Brain microvascular endothelial cell (primary cell): ENCODE measurements at regions not wholly inside any gene's neighbourhood (a gene's known extent, or its start where the extent isn't known, plus 50 kb on each side); places are given as distances from the start of the nearest gene placed in this dataset.

Experiments
- DNase-seq: peaks from one replicate; pipeline ENCODE4 v3.0.0-alpha.2; 2020
- H3K27ac ChIP-seq: fragments of 250-450 bp; sonication (Bioruptor Pico); 2 replicates; pipeline ENCODE4 v1.5.1; 2020; ENCODE audit warnings: mild to moderate bottlenecking, moderate library complexity
- H3K27me3 ChIP-seq: fragments of 250-450 bp; sonication (Bioruptor Pico); replicated peaks from 2 replicates; pipeline ENCODE4 v1.5.1; 2020; ENCODE audit warnings: mild to moderate bottlenecking
- H3K36me3 ChIP-seq: fragments of 250-450 bp; sonication (Bioruptor Pico); replicated peaks from 2 replicates; pipeline ENCODE4 v1.5.1; 2020; ENCODE audit warnings: mild to moderate bottlenecking
- H3K4me3 ChIP-seq: 2 replicates; pipeline ENCODE4 v1.5.1; 2011; ENCODE audit warnings: low read depth, mild to moderate bottlenecking, control low read depth, low read length, moderate library complexity
- CTCF ChIP-seq: IDR thresholded peaks from 2 replicates; pipeline ENCODE4 v1.5.1; 2011; ENCODE audit warnings: low read depth, mild to moderate bottlenecking, moderate library complexity, low read length, control low read depth, inconsistent platforms; ENCODE audit errors: missing control alignments
- in situ Hi-C: cut with HindIII; loops from 2 replicates; pipeline ENCODE4 v1.10.0; 2017; ENCODE audit warnings: low sequenced_read_pairs, low pct_ligation_motif_present

- no peak overlapping the region for H3K27ac ChIP-seq
- in situ Hi-C loops: no loop called here
- no peaks in the 10 kb centered on the region for H3K36me3 ChIP-seq
- H3K27me3 ChIP-seq: no peaks in the 10 kb centered on the region
- no peak overlapping the region for H3K4me3 ChIP-seq
- DNase-seq: no peak
- no peak for TF ChIP-seq CTCF
Measured at GRCh38 chr5:97545446-97545845, 362.4 kb upstream of the RIOK2 start.

- no peaks in the 10 kb centered on the region for H3K27me3 ChIP-seq
- DNase-seq: peak; percentile 39
- H3K27ac ChIP-seq: no peak overlapping the region
- no peaks in the 10 kb centered on the region for H3K36me3 ChIP-seq
- in situ Hi-C loops: no loop called here
- H3K4me3 ChIP-seq: no peak overlapping the region
- no peak for TF ChIP-seq CTCF
Measured at GRCh38 chr5:97545886-97546535, 363.0 kb upstream of the RIOK2 start.

- in situ Hi-C loops: no loop called here
- no peaks in the 10 kb centered on the region for H3K36me3 ChIP-seq
- no peak for DNase-seq
Measured at GRCh38 chr5:97547430-97547829, 364.4 kb upstream of the RIOK2 start.

GRCh38 chr5:97547999-97548738, 365.1 kb upstream of the RIOK2 start:
- in situ Hi-C loops: no loop called here
- H3K27ac ChIP-seq: no peak overlapping the region
- no peaks in the 10 kb centered on the region for H3K36me3 ChIP-seq
- DNase-seq: no peak
- no peak for TF ChIP-seq CTCF
- H3K27me3 ChIP-seq: no peaks in the 10 kb centered on the region
- no peak overlapping the region for H3K4me3 ChIP-seq

More at GRCh38 chr5:97547430-97547829, 364.4 kb upstream of the RIOK2 start:
- no peak overlapping the region for H3K27ac ChIP-seq
- TF ChIP-seq CTCF: no peak
- no peaks in the 10 kb centered on the region for H3K27me3 ChIP-seq
- H3K4me3 ChIP-seq: no peak overlapping the region

GRCh38 chr5:97548739-97549080, 365.7 kb upstream of the RIOK2 start:
- DNase-seq: no peak
- H3K27me3 ChIP-seq: no peaks in the 10 kb centered on the region
- in situ Hi-C loops: no loop called here
- H3K27ac ChIP-seq: no peak overlapping the region
- no peak for TF ChIP-seq CTCF
- no peak overlapping the region for H3K4me3 ChIP-seq
- no peaks in the 10 kb centered on the region for H3K36me3 ChIP-seq
